Fibroblast of skin of right biceps (primary cell): ENCODE measurements at regions not wholly inside any gene's neighbourhood (a gene's known extent, or its start where the extent isn't known, plus 50 kb on each side); places are given as distances from the start of the nearest gene placed in this dataset.
A peak's percentile ranks its signal among the peaks of the same experiment; 100 is the strongest.
"Not testable (repeated sequence)": the region's sequence is repeated elsewhere in the genome, so short reads cannot be mapped to it uniquely, and the experiment has no call there.

Experiments used
- DNase-seq: peaks from one replicate; pipeline ENCODE4 v3.0.0-alpha.2; 2013

- peak; percentile 68 for DNase-seq
Measured at GRCh38 chr1:56097713-56098112, 481.6 kb downstream of the PLPP3 start.

- DNase-seq, result peak; percentile 99
Measured at GRCh38 chr1:56095696-56096665, 483.4 kb downstream of the PLPP3 start.

DNA sequence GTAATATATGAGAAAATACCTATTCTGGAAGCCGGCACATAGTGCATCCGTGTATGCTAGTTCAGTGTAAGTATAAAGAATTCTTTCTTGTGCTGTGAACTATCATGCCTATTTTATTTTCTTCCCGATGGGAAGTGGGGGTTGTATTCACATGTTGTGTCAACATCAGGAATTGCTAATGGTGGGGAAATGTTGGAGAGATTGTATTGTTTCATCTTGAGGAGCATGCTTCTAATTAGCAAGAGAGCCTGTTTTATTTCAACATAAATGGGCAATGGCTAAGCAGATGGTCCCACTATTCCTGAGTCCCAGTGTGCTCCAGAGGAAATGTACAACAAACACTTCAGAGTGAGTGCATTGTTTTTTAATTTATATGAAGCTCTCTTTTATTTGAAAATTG is 485.2 kb downstream of the PLPP3 start:
- DNase-seq, result peak; percentile 78

DNA sequence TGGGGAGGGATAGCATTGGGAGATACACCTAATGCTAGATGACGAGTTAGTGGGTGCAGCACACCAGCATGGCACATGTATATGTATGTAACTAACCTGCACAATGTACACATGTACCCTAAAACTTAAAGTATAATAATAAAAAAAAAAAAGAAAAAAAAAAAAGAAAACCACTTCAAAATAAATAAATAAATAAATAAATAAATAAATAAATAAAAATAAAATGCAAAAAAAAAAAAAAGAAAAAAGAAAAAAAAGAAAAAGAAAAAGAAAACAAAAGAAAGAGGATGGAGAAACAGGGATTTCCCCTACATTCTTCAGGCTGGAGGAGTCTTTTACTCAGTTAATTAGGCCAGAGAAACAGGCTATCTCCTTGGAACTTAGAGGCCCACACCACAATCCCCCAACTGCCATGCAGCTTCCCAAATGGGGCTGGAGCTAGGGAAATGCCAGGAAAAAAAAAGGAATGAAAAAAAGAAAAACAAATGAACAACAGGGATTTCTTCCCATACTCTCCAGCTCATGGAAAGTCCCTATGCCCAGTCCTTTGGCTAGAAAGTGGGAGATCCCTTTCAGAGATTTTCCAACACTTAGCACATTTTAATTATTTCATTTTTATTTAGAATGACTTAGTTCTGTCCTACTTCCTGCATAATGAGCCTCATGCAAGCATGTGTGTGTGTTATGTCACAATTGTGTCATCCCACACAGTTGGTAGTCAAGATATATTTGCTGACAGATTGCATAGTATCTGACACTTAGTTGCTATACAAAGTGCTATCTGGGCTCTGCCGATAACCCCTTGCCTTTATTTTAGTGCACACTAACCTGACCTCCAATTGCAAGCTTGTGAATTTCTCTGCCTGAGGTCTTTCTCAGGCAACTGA is 486.4 kb downstream of the PLPP3 start:
- DNase-seq, result peak; percentile 41

GRCh38 chr1:56089826-56090225 is 489.5 kb downstream of the PLPP3 start:
- DNase-seq, result not testable (repeated sequence)

GRCh38 chr1:56084246-56084645 is 495.1 kb downstream of the PLPP3 start:
- no peak for DNase-seq

DNA sequence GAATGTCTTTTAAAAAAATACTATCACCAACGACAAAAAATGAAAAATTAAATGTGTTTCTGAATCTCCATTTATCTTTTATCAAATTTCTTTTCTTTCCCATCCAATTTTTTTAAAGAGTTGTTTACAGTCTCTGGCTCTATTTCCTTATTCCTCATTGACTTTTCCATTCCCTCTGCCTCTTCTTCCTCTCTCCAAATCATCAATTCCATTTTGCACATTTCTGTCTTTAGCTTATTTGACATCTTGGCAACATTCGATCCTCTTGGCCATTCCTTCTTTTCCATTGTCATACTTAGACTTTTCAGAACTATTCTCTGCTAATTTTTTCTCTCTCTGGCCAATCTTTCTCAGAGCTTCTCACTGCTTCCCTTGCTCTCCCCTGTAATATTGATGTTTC is 497.6 kb downstream of the PLPP3 start:
- DNase-seq, result no peak

DNA sequence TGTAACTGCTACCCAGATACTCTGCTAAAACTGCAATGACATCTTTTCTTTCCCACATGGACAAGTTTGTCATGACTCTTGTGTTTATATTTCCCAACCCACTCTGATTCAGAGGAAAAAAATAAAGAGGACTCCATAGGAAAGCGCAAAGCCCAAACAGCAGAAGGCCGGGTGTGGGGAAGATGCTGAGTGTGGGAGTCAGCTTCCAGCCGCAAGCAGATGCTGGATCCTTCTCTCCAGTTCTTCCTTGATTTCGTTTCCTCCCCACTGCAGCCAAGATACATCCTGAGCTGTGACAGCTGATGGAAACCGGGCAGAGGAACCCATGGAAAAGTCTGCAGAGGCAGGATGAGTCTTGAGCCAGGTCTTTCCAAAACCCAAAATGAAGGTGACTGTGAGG is 498.2 kb downstream of the PLPP3 start:
- DNase-seq, result peak; percentile 92

- peak; percentile 71 for DNase-seq
Measured at GRCh38 chr1:56080123-56080522, 499.2 kb downstream of the PLPP3 start.

- DNase-seq, result no peak
Measured at GRCh38 chr1:56079391-56079790, 500.0 kb downstream of the PLPP3 start.

DNA sequence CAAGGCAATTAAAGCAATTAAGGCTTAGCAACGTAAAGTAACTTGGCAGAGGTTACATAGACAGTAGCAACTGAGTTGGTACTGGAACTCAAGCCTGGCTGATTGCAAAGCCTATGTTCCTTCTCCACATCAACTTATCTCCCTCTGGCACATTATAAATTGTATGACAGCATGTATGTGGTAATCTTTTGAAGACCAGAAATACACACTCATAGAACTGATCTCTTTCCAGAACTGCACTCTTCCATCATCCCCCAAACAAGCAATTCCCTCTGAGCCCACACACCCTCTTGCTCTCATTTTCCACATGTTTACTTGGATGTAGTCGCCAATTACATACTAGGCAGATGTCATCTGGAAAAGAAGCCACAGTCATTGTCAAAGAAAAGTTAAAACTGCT is 502.2 kb downstream of the PLPP3 start:
- peak; percentile 31 for DNase-seq

GRCh38 chr1:56074007-56074651 is 505.2 kb downstream of the PLPP3 start:
- DNase-seq, result peak; percentile 94

- no peak for DNase-seq
Measured at GRCh38 chr1:56073614-56074006, 505.8 kb downstream of the PLPP3 start.

DNA sequence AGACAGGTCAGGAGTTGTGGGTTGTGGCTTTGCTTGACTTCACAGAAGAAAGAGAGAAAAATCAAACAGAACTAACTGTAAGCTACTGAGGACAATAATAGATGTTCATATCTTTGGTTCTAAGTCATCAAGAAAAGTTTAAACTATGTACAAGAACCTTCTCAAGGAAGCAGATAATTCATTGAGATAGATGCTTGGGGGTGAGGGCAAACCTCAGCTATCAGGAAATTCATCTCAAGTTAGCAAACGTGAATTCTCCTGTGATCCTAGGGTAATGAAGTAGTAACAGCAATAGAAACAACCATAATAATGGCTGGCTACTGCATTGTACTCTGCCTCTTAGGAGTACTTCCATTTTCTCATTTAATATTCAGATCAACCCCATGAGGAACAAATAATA is 506.2 kb downstream of the PLPP3 start:
- DNase-seq, result peak; percentile 41

GRCh38 chr1:56072310-56072709 is 507.1 kb downstream of the PLPP3 start:
- DNase-seq, result no peak

GRCh38 chr1:56071351-56071750 is 508.0 kb downstream of the PLPP3 start:
- DNase-seq, result no peak

DNA sequence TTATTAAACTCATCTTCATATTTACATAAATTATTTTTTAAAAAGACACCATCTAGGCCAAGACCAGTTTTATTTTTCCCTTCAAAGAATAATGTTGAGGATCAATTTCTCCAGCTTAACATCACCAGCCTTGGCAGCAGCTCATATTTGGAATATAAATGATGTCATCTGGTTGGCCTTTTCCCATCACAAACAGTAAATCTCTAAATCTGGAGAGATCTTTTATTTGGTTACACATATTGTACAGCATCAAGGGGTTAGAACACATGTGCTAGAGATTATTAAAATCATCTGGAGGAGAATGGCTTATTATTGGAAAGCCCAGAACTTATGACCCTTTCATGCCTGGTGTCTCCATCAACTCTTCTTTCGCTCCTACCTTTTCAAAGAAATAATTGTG is 508.8 kb downstream of the PLPP3 start:
- DNase-seq, result peak; percentile 83

DNA sequence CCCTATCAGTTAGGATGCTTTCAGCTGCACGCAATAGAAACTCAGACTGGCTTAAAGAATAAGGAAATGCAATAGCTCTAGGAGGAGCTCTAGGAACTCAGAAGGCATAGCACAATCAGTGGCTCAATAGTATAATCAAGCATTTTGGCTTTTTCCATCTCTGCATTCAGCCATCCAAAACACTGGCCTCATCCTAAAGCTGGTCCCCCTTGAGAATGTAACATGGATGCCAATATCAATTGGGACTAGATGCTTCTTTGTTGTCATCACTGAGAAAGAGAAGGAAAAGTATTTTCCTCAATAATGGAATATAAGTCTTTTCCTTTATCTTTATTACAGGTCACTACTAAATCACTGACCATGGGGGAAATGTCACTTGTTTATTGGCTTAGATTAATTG is 509.5 kb downstream of the PLPP3 start:
- DNase-seq, result no peak

- DNase-seq, result peak; percentile 71
Measured at GRCh38 chr1:56068908-56069307, 510.5 kb downstream of the PLPP3 start.

DNA sequence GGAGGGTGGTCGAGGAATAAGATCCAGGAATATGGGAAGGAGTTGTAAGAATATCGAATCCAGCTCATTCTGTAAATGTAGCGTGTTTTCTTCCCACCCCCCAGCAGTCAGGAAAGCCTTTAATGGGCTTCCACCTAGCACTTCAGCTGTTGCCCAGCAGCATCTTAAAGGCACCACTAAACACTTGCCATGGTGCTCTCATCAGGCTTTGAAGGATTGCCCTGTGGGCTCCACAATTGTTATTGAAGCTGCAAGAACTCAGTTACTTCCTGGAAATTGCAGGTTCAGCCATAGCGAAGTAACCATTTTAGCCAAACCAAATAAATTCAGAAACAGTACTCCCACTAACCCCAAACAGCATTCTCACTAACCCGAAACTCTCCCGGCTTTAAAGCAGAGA is 511.2 kb downstream of the PLPP3 start:
- DNase-seq, result peak; percentile 18

DNA sequence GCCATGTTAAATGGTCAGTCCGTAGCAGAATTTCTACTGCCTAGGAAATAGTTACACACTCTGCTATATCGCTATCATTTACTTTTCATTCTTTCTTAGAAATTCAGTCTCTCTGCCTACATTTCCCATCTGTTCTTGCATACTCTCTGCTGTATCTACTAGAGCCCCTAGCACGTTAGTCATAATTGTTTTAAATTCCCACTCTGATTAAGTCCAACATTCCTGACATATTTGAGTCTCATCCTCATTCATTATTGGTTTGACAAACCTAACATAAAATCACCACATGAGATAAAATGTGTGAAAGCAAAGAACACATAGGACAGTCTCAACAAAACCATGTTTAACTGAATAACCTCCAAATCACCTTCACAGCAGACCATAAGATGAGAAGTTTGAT is 513.6 kb downstream of the PLPP3 start:
- peak; percentile 87 for DNase-seq

- peak; percentile 83 for DNase-seq
Measured at GRCh38 chr1:56064705-56065104, 514.7 kb downstream of the PLPP3 start.

GRCh38 chr1:56063461-56063860 is 515.9 kb downstream of the PLPP3 start:
- no peak for DNase-seq
